Hematopoietic multipotent progenitor cell (in vitro differentiated cells): ENCODE measurements at regions not wholly inside any gene's neighbourhood (a gene's known extent, or its start where the extent isn't known, plus 50 kb on each side); places are given as distances from the start of the nearest gene placed in this dataset.

Experiments
- DNase-seq, 3 donors: peaks; one replicate each; pipeline ENCODE4 v3.0.0-alpha.2; 2011 to 2015; ENCODE audit warnings: low read depth in 2 of 3, low spot score in 2 of 3

- no peak for DNase-seq
These were observed 61.2 kb upstream of the RAB27B start for GRCh38 chr18:54767098-54767497.

- DNase-seq = no peak
These were observed 58.5 kb upstream of the RAB27B start for GRCh38 chr18:54769526-54770464.

- DNase-seq = no peak
These were observed 56.2 kb upstream of the RAB27B start for GRCh38 chr18:54772056-54772455.

- no peak for DNase-seq
These were observed 53.9 kb upstream of the RAB27B start for GRCh38 chr18:54774423-54774822.

GRCh38 chr18:54774981-54775665 is 53.2 kb upstream of the RAB27B start:
- DNase-seq = no peak

GRCh38 chr18:54775686-54776085 is 52.6 kb upstream of the RAB27B start:
- no peak for DNase-seq

- DNase-seq = peak in 2 of 3 donors; percentile 68
These were observed 51.8 kb upstream of the RAB27B start for GRCh38 chr18:54776282-54776977.

- DNase-seq = no peak
These were observed 51.0 kb upstream of the RAB27B start for GRCh38 chr18:54777118-54777791.

GRCh38 chr18:54777989-54778388 is 50.3 kb upstream of the RAB27B start:
- no peak for DNase-seq
